Type B pancreatic cell (in vitro differentiated cells): ENCODE measurements at regions not wholly inside any gene's neighbourhood (a gene's known extent, or its start where the extent isn't known, plus 50 kb on each side); places are given as distances from the start of the nearest gene placed in this dataset.

Source experiments
- DNase-seq: peaks from one replicate; pipeline ENCODE4 v3.0.0; 2021; ENCODE audit warnings: mixed read lengths; ENCODE audit not compliant: unreplicated experiment; ENCODE audit errors: extremely low spot score
- H3K27ac Mint-ChIP-seq: 2 replicates; pipeline ENCODE4 v1.8.0; 2021; ENCODE audit warnings: mild to moderate bottlenecking, mixed read lengths
- H3K27me3 Mint-ChIP-seq: 2 replicates; pipeline ENCODE4 v1.8.0; 2021; ENCODE audit warnings: mixed read lengths
- H3K36me3 Mint-ChIP-seq: 2 replicates; pipeline ENCODE4 v1.8.0; 2021; ENCODE audit warnings: mixed read lengths
- H3K4me1 Mint-ChIP-seq: one replicate; pipeline ENCODE4 v1.8.0; 2021; ENCODE audit warnings: mixed read lengths; ENCODE audit not compliant: unreplicated experiment
- H3K4me3 Mint-ChIP-seq: 2 replicates; pipeline ENCODE4 v1.8.0; 2021; ENCODE audit warnings: mild to moderate bottlenecking, mixed read lengths
- H3K9me3 Mint-ChIP-seq: 2 replicates; pipeline ENCODE4 v1.8.0; 2021; ENCODE audit warnings: mixed read lengths
- CTCF ChIP-seq: fragments of 200-600 bp; sonication (generic); conservative IDR thresholded peaks from 2 replicates; pipeline ENCODE4 v1.5.0; 2021; ENCODE audit warnings: antibody characterized with exemption, mild to moderate bottlenecking

GRCh38 chr5:30594331-30594730, 599.2 kb upstream of the CDH6 start:
- H3K9me3 Mint-ChIP-seq, result peaks cover 6% of the 10 kb centered on the region
- no peaks in the 10 kb centered on the region for H3K27me3 Mint-ChIP-seq
- H3K36me3 Mint-ChIP-seq, result no peaks in the 10 kb centered on the region
- peaks cover 8% of the 10 kb centered on the region for H3K4me1 Mint-ChIP-seq
- no peak for DNase-seq
- TF ChIP-seq CTCF, result no peak
- H3K4me3 Mint-ChIP-seq, result no peak overlapping the region
- H3K27ac Mint-ChIP-seq, result no peak overlapping the region

DNA sequence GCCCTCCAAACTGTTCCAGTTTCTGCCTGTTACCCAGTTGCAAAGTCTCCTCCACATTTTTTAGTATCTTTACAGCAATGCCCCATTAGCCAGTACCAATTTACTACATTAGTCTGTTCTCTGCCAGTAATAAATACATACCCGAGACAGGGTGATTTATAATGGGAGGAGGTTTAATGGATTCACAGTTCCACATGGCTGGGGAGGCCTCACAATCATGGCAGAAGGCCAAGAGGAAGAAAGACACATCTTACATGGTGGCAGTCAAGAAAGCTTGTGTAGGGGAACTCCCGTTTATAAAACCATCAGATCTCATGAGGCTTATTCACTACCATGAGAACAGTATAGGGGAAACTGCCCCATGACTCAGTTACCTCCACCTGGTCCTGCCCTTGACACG, 600.7 kb upstream of the CDH6 start:
- no peak overlapping the region for H3K4me3 Mint-ChIP-seq
- H3K4me1 Mint-ChIP-seq, result peaks cover 8% of the 10 kb centered on the region
- no peaks in the 10 kb centered on the region for H3K36me3 Mint-ChIP-seq
- H3K27ac Mint-ChIP-seq, result no peak overlapping the region
- H3K9me3 Mint-ChIP-seq, result no peaks in the 10 kb centered on the region
- DNase-seq, result no peak
- H3K27me3 Mint-ChIP-seq, result no peaks in the 10 kb centered on the region
- no peak for TF ChIP-seq CTCF

DNA sequence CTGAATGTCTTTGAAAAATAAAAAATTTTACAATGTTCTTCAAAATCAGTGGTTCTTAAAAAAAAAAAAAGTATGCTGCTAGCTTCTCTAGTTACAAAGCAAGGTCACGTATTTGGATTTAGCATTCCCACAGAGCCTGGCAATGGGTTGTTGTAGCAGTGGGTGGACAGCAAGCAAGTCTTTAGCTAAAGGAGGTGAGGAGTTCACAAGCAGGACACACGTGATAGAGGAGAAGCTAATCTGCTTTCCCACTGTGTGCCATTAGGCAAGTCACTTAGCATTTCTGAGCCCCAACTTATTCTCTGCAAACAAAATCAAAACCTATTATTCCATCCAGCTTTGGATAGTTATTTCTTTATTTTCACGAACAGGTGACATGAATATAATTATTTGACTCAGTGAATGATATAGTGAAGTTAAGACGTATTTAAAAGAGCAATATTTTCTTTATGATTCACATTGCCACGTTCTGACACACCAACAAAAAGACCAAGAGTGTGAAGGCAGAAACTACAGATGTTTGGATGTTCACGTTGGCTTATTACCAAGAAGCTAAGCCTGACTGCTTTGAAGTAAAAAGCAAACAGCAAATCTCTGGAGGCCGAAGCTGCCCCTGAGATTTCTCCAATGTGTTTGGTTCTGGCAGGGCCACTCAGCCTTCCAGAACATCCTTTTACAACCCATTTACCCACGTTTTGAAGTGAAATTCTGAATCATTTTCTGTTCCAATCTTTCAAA, 612.1 kb upstream of the CDH6 start:
- no peak for TF ChIP-seq CTCF
- Mint-ChIP-seq H3K27ac (no peak overlapping the region), H3K4me3 (no peak overlapping the region), H3K36me3 (no peaks in the 10 kb centered on the region), H3K9me3 (no peaks in the 10 kb centered on the region), H3K4me1 (no peaks in the 10 kb centered on the region), H3K27me3 (no peaks in the 10 kb centered on the region)
- no peak for DNase-seq

DNA sequence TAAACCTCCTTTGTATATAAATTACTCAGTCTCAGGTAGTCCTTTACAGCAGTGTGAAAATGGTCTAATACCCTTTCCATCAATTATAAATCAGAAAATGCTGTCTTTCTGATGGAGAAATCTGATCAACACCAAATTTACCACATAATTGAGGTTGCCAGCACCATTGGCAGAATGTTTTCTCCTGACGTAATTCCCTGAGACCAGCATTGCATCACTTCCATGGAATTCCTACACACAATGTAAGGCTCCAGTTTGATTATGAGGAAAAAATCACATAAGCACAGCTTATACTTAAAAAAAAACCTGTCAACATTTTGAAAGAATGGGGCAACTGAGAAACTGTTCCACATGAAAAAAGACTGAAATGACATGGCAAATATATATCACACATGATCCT, 618.7 kb upstream of the CDH6 start:
- Mint-ChIP-seq H3K27me3 (no peaks in the 10 kb centered on the region), H3K27ac (no peak overlapping the region), H3K36me3 (no peaks in the 10 kb centered on the region), H3K4me1 (no peaks in the 10 kb centered on the region), H3K4me3 (no peak overlapping the region), H3K9me3 (no peaks in the 10 kb centered on the region)
- no peak for TF ChIP-seq CTCF
- DNase-seq, result no peak

DNA sequence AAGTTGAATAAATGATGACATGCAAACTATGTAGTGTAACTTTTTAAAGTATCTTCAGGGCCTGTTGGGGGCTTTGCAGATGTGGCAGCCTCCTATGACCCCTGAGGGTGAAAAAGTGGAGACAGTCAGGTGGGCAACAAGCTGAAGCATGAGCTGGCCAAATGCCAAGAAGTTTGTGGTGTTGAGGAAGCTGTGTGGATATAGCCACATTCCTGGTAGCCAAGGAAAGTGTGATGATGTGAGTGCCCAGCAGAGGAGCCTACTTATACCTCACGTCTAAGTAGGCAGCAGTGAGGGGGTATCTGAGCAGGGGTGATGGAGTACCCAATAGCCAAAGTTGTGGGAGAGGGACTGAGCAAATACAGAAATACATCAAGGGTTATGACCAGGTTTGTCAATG, 621.2 kb upstream of the CDH6 start:
- no peaks in the 10 kb centered on the region for H3K4me1 Mint-ChIP-seq
- H3K27ac Mint-ChIP-seq, result no peak overlapping the region
- H3K4me3 Mint-ChIP-seq, result no peak overlapping the region
- H3K27me3 Mint-ChIP-seq, result no peaks in the 10 kb centered on the region
- no peak for DNase-seq
- no peaks in the 10 kb centered on the region for H3K9me3 Mint-ChIP-seq
- TF ChIP-seq CTCF, result no peak
- no peaks in the 10 kb centered on the region for H3K36me3 Mint-ChIP-seq

DNA sequence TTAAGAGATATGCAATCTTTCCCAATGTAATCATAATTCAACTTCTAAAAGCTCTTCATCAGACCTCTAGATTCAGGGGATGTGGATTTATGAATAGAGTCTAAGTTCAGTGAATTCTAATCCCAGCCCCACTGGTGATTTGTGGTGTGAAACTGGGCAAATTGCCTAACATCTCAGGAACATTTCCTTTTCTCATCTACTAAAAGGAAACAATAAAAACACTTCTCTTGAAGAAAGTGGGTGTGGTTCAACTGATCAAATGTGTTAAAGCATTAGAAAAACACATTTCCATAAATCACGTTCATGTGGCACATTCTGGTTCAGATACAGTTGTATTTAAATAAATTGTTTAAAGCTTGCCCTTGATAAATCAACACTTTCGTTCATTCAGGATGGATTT, 631.7 kb upstream of the CDH6 start:
- Mint-ChIP-seq H3K36me3 (no peaks in the 10 kb centered on the region), H3K4me3 (no peak overlapping the region), H3K4me1 (no peaks in the 10 kb centered on the region), H3K27me3 (no peaks in the 10 kb centered on the region), H3K9me3 (no peaks in the 10 kb centered on the region), H3K27ac (no peak overlapping the region)
- no peak for DNase-seq
- no peak for TF ChIP-seq CTCF
